OCI-LY1 (cell line): ENCODE measurements at regions not wholly inside any gene's neighbourhood (a gene's known extent, or its start where the extent isn't known, plus 50 kb on each side); places are given as distances from the start of the nearest gene placed in this dataset.

ENCODE experiments used
- CTCF ChIP-seq: fragments of 200-600 bp; sonication (generic), shearing (Covaris generic); IDR thresholded peaks from 2 replicates; pipeline ENCODE4 v1.5.1; 2017; ENCODE audit warnings: mild to moderate bottlenecking, antibody characterized with exemption, low read length, moderate library complexity, mixed read lengths
- EZH2 ChIP-seq: fragments of 200-600 bp; sonication (generic), shearing (Covaris generic); IDR thresholded peaks from 2 replicates; pipeline ENCODE4 v1.8.0; 2017; ENCODE audit warnings: borderline replicate concordance, mixed run types, mild to moderate bottlenecking, antibody characterized with exemption, low read length, moderate library complexity, mixed read lengths

GRCh38 chr18:46318356-46318755 lies 214.2 kb downstream of the HAUS1 start:
- no peak for TF ChIP-seq EZH2
- TF ChIP-seq CTCF, result no peak
